ENCODE measurements at regions not wholly inside any gene's neighbourhood (a gene's known extent, or its start where the extent isn't known, plus 50 kb on each side); places are given as distances from the start of the nearest gene placed in this dataset.

GRCh38 chr2:13018490-13018889 is 301.8 kb downstream of the TRIB2 start:
- Histone ChIP-seq H3K4me1 (no peaks in the 10 kb centered on the region), H3K4me3 (no peak overlapping the region), H3K4me2 (no peak overlapping the region), H3K27ac (no peak overlapping the region), H3K9me3 (no peaks in the 10 kb centered on the region)
- WGBS (ENCODE audit: missing lambda C conversion rate), result 25% methylated on average over 2 of the region's 2 CpGs
- CTCF ChIA-PET, result interaction anchor here (2.0 kb wide), 1 partner anchor 11 kb away, joined by 11 read pairs; no protein-coding TSS in a partner anchor
- TF ChIP-seq ZNF302 (CRISPR knock-in tag; IDR thresholded peaks at IDR 0.05) (no peak), RCOR1 (IDR thresholded peaks at IDR 0.05; ENCODE audit: low read depth, low read length) (no peak), CHD4 (IDR thresholded peaks at IDR 0.05; ENCODE audit: borderline replicate concordance) (no peak), HMGXB4 (CRISPR knock-in tag; IDR thresholded peaks at IDR 0.05; ENCODE audit: borderline replicate concordance) (no peak), NFE2L2 (conservative IDR thresholded peaks at IDR 0.05; ENCODE audit: low read length) (no peak), FOSB (CRISPR knock-in tag; IDR thresholded peaks at IDR 0.05) (no peak), POLR2AphosphoS2 (conservative IDR thresholded peaks at IDR 0.05; ENCODE audit: low read length) (no peak), USF2 (IDR thresholded peaks at IDR 0.05) (no peak), RAD21 (conservative IDR thresholded peaks at IDR 0.05 in 1 of 2, IDR thresholded peaks at IDR 0.05 in 1 of 2) (no peak), ATOH8 (CRISPR knock-in tag; IDR thresholded peaks at IDR 0.05; ENCODE audit: low read depth) (no peak)
- TF ChIP-seq, protein P1, sequence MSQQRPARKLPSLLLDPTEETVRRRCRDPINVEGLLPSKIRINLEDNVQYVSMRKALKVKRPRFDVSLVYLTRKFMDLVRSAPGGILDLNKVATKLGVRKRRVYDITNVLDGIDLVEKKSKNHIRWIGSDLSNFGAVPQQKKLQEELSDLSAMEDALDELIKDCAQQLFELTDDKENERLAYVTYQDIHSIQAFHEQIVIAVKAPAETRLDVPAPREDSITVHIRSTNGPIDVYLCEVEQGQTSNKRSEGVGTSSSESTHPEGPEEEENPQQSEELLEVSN (IDR thresholded peaks at IDR 0.05; ENCODE audit: borderline replicate concordance, low read depth), result no peak
- POLR2A ChIA-PET, result no interaction called here
- no peak for ATAC-seq
- DNase-seq (ENCODE audit: low read depth in 1 of 2, low spot score in 1 of 2), result no peak
- no peak for FAIRE-seq

- ATAC-seq, result no peak
- FAIRE-seq, result no peak
- WGBS (ENCODE audit: missing lambda C conversion rate), result 23% methylated on average over 3 of the region's 3 CpGs
- CTCF ChIA-PET, result interaction anchor here (3.5 kb wide), 1 partner anchor 12 kb away, joined by 13 read pairs; no protein-coding TSS in a partner anchor
- no peak overlapping the region for H3K4me2 ChIP-seq
- no peak overlapping the region for H3K27ac ChIP-seq
- H3K4me1 ChIP-seq, result no peaks in the 10 kb centered on the region
- POLR2A ChIA-PET, result no interaction called here
- H3K4me3 ChIP-seq, result no peak overlapping the region
- DNase-seq (ENCODE audit: low read depth in 1 of 2, low spot score in 1 of 2), result no peak
- TF ChIP-seq FOSB (CRISPR knock-in tag; IDR thresholded peaks at IDR 0.05) (no peak), FOSL2 (IDR thresholded peaks at IDR 0.05) (no peak), FOSL2 (CRISPR knock-in tag; IDR thresholded peaks at IDR 0.05) (no peak), RAD21 (conservative IDR thresholded peaks at IDR 0.05 in 1 of 2, IDR thresholded peaks at IDR 0.05 in 1 of 2) (no peak), RARB (CRISPR knock-in tag; IDR thresholded peaks at IDR 0.05) (no peak), MAX (IDR thresholded peaks at IDR 0.05) (no peak), ZFP36 (IDR thresholded peaks at IDR 0.05; ENCODE audit: borderline replicate concordance, partially characterized antibody) (no peak), ZSCAN20 (CRISPR knock-in tag; IDR thresholded peaks at IDR 0.05) (no peak), HEYL (CRISPR knock-in tag; IDR thresholded peaks at IDR 0.05) (no peak), CBX8 (IDR thresholded peaks at IDR 0.05) (no peak), HOXA7 (CRISPR knock-in tag; IDR thresholded peaks at IDR 0.05) (no peak), CHD2 (IDR thresholded peaks at IDR 0.05; ENCODE audit: low read length, partially characterized antibody) (no peak), ESRRA (IDR thresholded peaks at IDR 0.05; ENCODE audit: borderline replicate concordance, low read length) (no peak), ATOH8 (CRISPR knock-in tag; IDR thresholded peaks at IDR 0.05; ENCODE audit: low read depth) (no peak), MAZ (IDR thresholded peaks at IDR 0.05; ENCODE audit: borderline replicate concordance, low read depth, low read length) (no peak), NPAS2 (CRISPR knock-in tag; IDR thresholded peaks at IDR 0.05; ENCODE audit: borderline replicate concordance) (no peak), ZC3H11A (IDR thresholded peaks at IDR 0.05) (no peak), HDAC2 (IDR thresholded peaks at IDR 0.05) (no peak), USF2 (IDR thresholded peaks at IDR 0.05) (no peak)
- TF ChIP-seq, protein P2, sequence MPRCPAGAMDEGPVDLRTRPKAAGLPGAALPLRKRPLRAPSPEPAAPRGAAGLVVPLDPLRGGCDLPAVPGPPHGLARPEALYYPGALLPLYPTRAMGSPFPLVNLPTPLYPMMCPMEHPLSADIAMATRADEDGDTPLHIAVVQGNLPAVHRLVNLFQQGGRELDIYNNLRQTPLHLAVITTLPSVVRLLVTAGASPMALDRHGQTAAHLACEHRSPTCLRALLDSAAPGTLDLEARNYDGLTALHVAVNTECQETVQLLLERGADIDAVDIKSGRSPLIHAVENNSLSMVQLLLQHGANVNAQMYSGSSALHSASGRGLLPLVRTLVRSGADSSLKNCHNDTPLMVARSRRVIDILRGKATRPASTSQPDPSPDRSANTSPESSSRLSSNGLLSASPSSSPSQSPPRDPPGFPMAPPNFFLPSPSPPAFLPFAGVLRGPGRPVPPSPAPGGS (IDR thresholded peaks at IDR 0.05), result no peak
- H3K9me3 ChIP-seq, result no peaks in the 10 kb centered on the region
These were observed 303.0 kb downstream of the TRIB2 start for GRCh38 chr2:13019781-13020180.

All from A549 (cell line).